ENCODE measurements at regions not wholly inside any gene's neighbourhood (a gene's known extent, or its start where the extent isn't known, plus 50 kb on each side); places are given as distances from the start of the nearest gene placed in this dataset.
"Not testable (repeated sequence)": the region's sequence is repeated elsewhere in the genome, so short reads cannot be mapped to it uniquely, and the experiment has no call there.

DNA sequence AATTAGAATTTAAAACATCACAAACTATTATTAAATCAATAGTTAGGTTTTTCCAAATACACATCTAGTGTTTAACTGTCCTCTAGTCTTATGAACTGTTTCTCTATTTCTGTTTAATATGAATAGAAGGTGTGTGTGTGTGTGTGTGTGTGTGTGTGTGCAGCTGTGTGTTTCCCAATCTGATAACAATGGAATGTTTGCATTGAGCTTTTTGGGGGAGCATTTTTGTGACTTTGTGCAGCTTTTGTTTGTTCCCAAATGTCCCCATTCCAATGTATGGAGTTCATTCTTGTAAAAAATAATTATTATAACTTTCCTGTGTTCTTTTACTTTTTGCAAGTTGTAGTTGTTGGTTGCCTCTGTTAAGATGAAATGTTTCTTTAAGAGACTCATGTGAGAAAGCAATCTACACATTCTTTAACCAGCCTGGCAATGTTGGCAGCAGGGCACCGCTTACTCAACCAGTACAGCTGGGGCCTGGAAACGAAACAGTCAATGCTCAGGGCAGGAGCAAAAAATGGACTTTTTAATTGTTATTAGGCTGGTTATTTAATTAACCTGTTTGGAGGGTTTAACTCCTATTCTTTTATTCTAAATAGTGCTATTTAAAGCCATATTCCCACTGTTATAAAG is 354.3 kb downstream of the SRGAP2C start:
- no peak for DNase-seq
- WGBS, 2 donors = 40 to 69% methylated on average over 2 of the region's 2 CpGs
- Histone ChIP-seq H3K4me1 (no peaks in the 10 kb centered on the region), H3K9me3 (no peaks in the 10 kb centered on the region), H3K27ac (no peak overlapping the region), H3K36me3 (no peaks in the 10 kb centered on the region), H3K27me3 (no peaks in the 10 kb centered on the region), H3K4me3 (no peak overlapping the region)
- intact Hi-C loops (cut with DNase I) = no loop called here
- TF ChIP-seq, protein P1, sequence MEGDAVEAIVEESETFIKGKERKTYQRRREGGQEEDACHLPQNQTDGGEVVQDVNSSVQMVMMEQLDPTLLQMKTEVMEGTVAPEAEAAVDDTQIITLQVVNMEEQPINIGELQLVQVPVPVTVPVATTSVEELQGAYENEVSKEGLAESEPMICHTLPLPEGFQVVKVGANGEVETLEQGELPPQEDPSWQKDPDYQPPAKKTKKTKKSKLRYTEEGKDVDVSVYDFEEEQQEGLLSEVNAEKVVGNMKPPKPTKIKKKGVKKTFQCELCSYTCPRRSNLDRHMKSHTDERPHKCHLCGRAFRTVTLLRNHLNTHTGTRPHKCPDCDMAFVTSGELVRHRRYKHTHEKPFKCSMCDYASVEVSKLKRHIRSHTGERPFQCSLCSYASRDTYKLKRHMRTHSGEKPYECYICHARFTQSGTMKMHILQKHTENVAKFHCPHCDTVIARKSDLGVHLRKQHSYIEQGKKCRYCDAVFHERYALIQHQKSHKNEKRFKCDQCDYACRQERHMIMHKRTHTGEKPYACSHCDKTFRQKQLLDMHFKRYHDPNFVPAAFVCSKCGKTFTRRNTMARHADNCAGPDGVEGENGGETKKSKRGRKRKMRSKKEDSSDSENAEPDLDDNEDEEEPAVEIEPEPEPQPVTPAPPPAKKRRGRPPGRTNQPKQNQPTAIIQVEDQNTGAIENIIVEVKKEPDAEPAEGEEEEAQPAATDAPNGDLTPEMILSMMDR (IDR thresholded peaks at IDR 0.05) = no peak
- TF ChIP-seq EP300 (IDR thresholded peaks at IDR 0.05) (no peak), POLR2AphosphoS5 (IDR thresholded peaks at IDR 0.05) (no peak), POLR2A (IDR thresholded peaks at IDR 0.05) (no peak)

DNA sequence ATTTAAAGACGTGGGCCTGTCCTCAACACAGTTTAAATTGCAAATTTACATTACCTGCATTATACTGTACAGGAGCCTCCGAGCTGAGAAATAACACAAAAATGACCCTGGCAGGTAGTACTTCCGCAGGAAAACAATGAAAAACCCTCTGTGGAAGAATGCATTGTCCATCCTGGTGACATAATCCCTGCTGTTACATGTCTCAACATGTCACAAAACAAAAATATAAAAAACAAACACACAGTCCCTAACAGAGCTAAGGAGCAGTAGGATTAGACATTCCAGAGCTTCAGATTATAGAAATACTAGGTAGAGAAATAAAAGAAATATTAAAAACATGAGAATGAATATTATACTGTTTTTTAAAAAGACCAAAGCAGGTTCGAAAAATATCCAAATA is 359.2 kb downstream of the SRGAP2C start:
- intact Hi-C loops (cut with DNase I); H3K27me3 ChIP-seq; H3K4me1 ChIP-seq; H3K9me3 ChIP-seq; H3K4me3 ChIP-seq; H3K27ac ChIP-seq; H3K36me3 ChIP-seq; DNase-seq: not testable (repeated sequence)
- WGBS, 2 donors = 81 to 84% methylated on average over 4 of the region's 4 CpGs

DNA sequence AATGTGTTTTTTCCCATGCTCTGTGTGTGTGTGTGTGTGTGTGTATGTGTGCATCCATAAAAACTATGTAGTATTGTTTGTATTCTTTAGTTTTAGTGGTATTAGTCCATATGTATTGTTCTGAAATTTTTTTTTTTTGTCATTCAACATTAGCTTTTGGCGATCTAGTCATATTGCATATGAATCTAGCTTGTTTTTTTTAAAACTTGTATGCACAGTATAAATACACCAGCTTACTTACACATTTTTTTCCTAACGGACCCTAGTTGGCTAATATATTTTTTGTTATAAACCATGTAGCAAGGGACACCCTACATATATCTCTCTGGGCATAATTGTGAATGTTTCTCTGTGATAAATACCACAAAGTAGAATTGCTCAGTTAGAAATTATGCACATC is 359.7 kb downstream of the SRGAP2C start:
- no peaks in the 10 kb centered on the region for H3K4me1 ChIP-seq
- H3K27me3 ChIP-seq = no peaks in the 10 kb centered on the region
- WGBS, 2 donors = 86 to 90% methylated on average over 2 of the region's 2 CpGs
- no peaks in the 10 kb centered on the region for H3K36me3 ChIP-seq
- no peak for DNase-seq
- intact Hi-C loops (cut with DNase I) = no loop called here
- H3K4me3 ChIP-seq = no peak overlapping the region
- no peak overlapping the region for H3K27ac ChIP-seq
- TF ChIP-seq, protein P1 (IDR thresholded peaks at IDR 0.05) = no peak
- TF ChIP-seq POLR2A (IDR thresholded peaks at IDR 0.05) = no peak
- no peak for TF ChIP-seq EP300 (IDR thresholded peaks at IDR 0.05)
- TF ChIP-seq POLR2AphosphoS5 (IDR thresholded peaks at IDR 0.05) = no peak
- no peaks in the 10 kb centered on the region for H3K9me3 ChIP-seq

DNA sequence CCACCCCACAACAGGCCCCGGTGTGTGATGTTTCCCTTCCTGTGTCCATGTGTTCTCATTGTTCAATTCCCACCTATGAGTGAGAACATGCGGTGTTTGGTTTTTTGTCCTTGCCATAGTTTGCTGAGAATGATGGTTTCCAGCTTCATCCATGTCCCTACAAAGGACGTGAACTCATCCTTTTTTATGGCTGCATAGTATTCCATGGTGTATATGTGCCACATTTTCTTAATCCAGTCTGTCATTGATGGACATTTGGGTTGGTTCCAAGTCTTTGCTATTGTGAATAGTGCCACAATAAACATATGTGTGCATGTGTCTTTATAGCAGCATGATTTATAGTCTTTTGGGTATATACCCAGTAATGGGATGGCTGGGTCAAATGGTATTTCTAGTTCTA is 361.1 kb downstream of the SRGAP2C start:
- H3K4me3 ChIP-seq; intact Hi-C loops (cut with DNase I); H3K36me3 ChIP-seq; H3K27me3 ChIP-seq; H3K27ac ChIP-seq; H3K9me3 ChIP-seq; DNase-seq; H3K4me1 ChIP-seq: not testable (repeated sequence)
- whole genome bisulfite sequencing, 2 donors = 87 to 97% methylated on average over 3 of the region's 3 CpGs

DNA sequence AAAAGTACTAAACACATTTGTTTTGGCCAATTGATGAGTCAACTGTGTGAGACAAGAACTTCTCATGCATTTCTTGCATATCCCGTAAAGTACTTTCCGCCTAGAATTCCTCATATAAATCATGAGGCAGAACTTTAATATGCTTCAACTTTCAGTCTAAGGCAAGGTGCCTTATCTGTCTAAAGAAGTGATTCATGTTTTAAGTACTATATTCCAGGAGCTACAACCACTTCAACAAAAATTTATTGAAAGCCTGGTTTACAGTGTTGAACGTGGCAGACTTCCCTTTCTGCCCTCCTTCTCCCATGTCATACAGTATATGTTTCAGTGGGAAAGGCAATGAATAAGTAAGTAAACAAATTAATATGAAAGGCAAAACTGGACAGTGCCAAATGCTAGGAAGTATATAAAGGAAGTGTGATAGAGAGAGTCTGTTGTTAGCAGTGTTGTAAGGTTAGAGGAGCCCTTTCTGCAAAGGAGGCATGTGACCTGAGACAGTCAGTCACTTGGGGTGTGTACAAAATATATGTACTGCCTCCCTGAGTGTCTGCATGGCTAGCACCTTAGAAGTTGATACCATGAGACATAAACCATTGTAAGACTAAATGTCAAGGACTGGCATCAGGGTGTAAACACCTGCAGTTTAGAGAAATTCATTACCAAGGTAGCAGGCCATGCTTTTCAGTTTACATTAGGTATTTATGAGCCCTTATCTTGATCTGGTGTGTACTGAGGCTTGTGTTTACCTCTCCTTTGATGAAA is 362.2 kb downstream of the SRGAP2C start:
- DNase-seq = no peak
- intact Hi-C loops (cut with DNase I) = no loop called here
- WGBS, 2 donors = 68 to 69% methylated on average over 3 of the region's 3 CpGs
- H3K4me3 ChIP-seq = no peak overlapping the region
- H3K4me1 ChIP-seq = no peaks in the 10 kb centered on the region
- no peak for TF ChIP-seq POLR2AphosphoS5 (IDR thresholded peaks at IDR 0.05)
- TF ChIP-seq, protein P1 (IDR thresholded peaks at IDR 0.05) = no peak
- TF ChIP-seq POLR2A (IDR thresholded peaks at IDR 0.05) = no peak
- TF ChIP-seq EP300 (IDR thresholded peaks at IDR 0.05) = no peak
- H3K27me3 ChIP-seq = no peaks in the 10 kb centered on the region
- H3K27ac ChIP-seq = no peak overlapping the region
- H3K9me3 ChIP-seq = no peaks in the 10 kb centered on the region
- H3K36me3 ChIP-seq = no peaks in the 10 kb centered on the region

DNA sequence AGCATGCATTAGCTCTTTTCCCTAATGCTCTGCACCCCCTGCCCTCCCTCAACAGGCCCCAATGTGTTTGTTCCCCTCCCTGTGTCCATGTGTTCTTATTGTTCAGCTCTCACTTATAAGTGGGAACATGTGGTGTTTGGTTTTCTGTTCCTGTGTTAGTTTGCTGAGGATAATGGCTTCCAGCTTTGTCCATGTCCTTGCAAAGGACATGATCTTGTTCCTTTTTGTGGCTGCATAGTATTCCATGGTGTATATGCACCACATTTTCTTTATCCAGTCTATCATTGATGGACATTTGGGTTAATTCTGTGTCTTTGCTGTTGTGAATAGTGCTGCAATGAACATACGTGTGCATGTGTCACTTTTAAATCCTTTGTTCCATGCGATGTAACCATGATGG is 363.0 kb downstream of the SRGAP2C start:
- H3K36me3 ChIP-seq; H3K4me3 ChIP-seq; H3K27me3 ChIP-seq; H3K4me1 ChIP-seq; intact Hi-C loops (cut with DNase I); H3K9me3 ChIP-seq; H3K27ac ChIP-seq; DNase-seq: not testable (repeated sequence)
- 96 to 97% methylated on average over 2 of the region's 2 CpGs for WGBS, 2 donors

DNA sequence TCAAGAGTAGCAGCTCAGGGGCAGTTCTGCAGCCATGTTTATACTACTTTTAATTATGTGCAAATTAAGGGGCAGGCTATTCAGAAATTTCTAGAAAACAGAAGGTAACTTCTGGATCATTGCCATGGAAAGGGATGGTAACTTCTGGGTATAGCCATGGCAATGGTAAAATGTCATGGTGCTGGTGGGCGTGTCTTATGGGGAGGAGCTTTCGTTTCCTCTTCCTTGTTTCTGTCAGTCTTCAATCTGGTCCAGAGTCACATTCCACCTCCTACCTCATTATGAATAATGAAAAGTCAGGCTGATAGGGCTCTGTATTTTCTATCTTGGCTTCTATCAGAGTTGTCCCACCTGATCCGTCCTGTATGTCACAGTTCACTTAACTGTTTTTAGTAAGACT is 366.0 kb downstream of the SRGAP2C start:
- intact Hi-C loops (cut with DNase I); H3K27me3 ChIP-seq; H3K4me1 ChIP-seq; H3K27ac ChIP-seq; H3K36me3 ChIP-seq; H3K4me3 ChIP-seq; DNase-seq; H3K9me3 ChIP-seq: not testable (repeated sequence)
- WGBS, 2 donors = 83 to 93% methylated on average over 3 of the region's 3 CpGs

DNA sequence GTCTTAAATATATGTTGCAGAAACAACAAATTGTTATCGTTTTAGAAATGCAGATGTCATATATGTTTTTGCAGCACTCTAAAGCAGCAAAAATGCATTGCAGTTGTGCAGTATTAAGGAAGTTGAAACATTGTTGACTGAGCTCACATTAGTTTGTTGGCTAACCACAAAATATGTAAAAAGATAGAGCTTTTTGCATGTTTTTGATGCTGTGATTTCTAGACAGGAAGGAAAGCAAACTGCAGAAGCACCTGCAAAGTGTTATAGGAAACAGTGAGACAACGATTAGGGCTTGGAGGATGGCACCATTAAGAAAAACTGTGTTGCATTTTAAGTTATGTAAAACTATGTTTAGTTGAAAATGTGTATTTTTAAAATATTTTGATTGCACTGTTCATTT is 366.7 kb downstream of the SRGAP2C start:
- H3K4me1 ChIP-seq; H3K9me3 ChIP-seq; DNase-seq; H3K36me3 ChIP-seq; H3K4me3 ChIP-seq; H3K27ac ChIP-seq; H3K27me3 ChIP-seq; intact Hi-C loops (cut with DNase I): not testable (repeated sequence)
- 51 to 78% methylated on average over 2 of the region's 2 CpGs for WGBS, 2 donors

DNA sequence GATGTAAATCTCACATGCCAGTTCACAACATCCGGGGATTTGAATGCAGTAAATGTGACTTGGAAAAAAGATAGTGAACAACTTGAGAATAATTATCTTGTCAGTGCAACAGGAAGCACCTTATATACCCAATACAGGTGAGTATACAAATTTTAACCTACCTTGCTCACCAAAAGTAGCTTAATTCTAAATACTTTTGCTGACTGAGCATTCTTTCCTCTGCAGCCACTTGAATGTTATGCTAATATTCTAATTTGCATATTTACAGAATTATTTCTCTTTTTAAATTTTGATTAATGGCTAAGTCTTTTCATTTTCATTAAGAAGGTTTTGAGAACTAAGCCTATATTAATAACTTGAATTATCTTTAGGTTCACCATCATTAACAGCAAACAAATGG is 371.8 kb downstream of the SRGAP2C start:
- DNase-seq; H3K4me3 ChIP-seq; H3K27ac ChIP-seq; H3K9me3 ChIP-seq; H3K4me1 ChIP-seq; H3K27me3 ChIP-seq; intact Hi-C loops (cut with DNase I); H3K36me3 ChIP-seq: not testable (repeated sequence)
- WGBS, 2 donors = 86 to 92% methylated on average over 1 of the region's 1 CpG

All from sigmoid colon (tissue), 6 donors.